ENCODE measurements at regions not wholly inside any gene's neighbourhood (a gene's known extent, or its start where the extent isn't known, plus 50 kb on each side); places are given as distances from the start of the nearest gene placed in this dataset.

GRCh38 chr15:26234976-26235767, 372.0 kb upstream of the ATP10A start:
- Histone ChIP-seq H3K27me3 (ENCODE audit: insufficient read depth, poor library complexity, severe bottlenecking) (no peaks in the 10 kb centered on the region), H3K27ac (replicated peaks) (no peak overlapping the region), H3K4me3 (replicated peaks; ENCODE audit: insufficient read depth, low read length) (no peak overlapping the region)
- no peak for DNase-seq (ENCODE audit: low read depth in 1 of 2, low spot score in 1 of 2)
- TF ChIP-seq SPI1 (IDR thresholded peaks at IDR 0.05; ENCODE audit: borderline replicate concordance, low read depth) = no peak
- no peak for TF ChIP-seq GABPA (IDR thresholded peaks at IDR 0.05; ENCODE audit: low read depth)
- no peak for TF ChIP-seq POLR2AphosphoS5 (IDR thresholded peaks at IDR 0.05; ENCODE audit: low read depth)
- TF ChIP-seq REST (IDR thresholded peaks at IDR 0.05; ENCODE audit: insufficient replicate concordance, low read depth) = no peak
- TF ChIP-seq CTCF (IDR thresholded peaks at IDR 0.05; ENCODE audit: insufficient read depth, low read length) = no peak

- Histone ChIP-seq H3K4me3 (replicated peaks; ENCODE audit: insufficient read depth, low read length) (no peak overlapping the region), H3K27ac (replicated peaks) (no peak overlapping the region), H3K27me3 (ENCODE audit: insufficient read depth, poor library complexity, severe bottlenecking) (no peaks in the 10 kb centered on the region)
- no peak for DNase-seq (ENCODE audit: low read depth in 1 of 2, low spot score in 1 of 2)
- TF ChIP-seq CTCF (IDR thresholded peaks at IDR 0.05; ENCODE audit: insufficient read depth, low read length) (no peak), SPI1 (IDR thresholded peaks at IDR 0.05; ENCODE audit: borderline replicate concordance, low read depth) (no peak), POLR2AphosphoS5 (IDR thresholded peaks at IDR 0.05; ENCODE audit: low read depth) (no peak), REST (IDR thresholded peaks at IDR 0.05; ENCODE audit: insufficient replicate concordance, low read depth) (no peak), GABPA (IDR thresholded peaks at IDR 0.05; ENCODE audit: low read depth) (no peak)
Observed at GRCh38 chr15:26232691-26233090, 369.6 kb upstream of the ATP10A start.

GRCh38 chr15:26231096-26231495, 368.0 kb upstream of the ATP10A start:
- Histone ChIP-seq H3K4me3 (replicated peaks; ENCODE audit: insufficient read depth, low read length) (no peak overlapping the region), H3K27me3 (ENCODE audit: insufficient read depth, poor library complexity, severe bottlenecking) (no peaks in the 10 kb centered on the region), H3K27ac (replicated peaks) (no peak overlapping the region)
- no peak for DNase-seq (ENCODE audit: low read depth in 1 of 2, low spot score in 1 of 2)
- no peak for TF ChIP-seq GABPA (IDR thresholded peaks at IDR 0.05; ENCODE audit: low read depth)
- no peak for TF ChIP-seq SPI1 (IDR thresholded peaks at IDR 0.05; ENCODE audit: borderline replicate concordance, low read depth)
- no peak for TF ChIP-seq POLR2AphosphoS5 (IDR thresholded peaks at IDR 0.05; ENCODE audit: low read depth)
- no peak for TF ChIP-seq REST (IDR thresholded peaks at IDR 0.05; ENCODE audit: insufficient replicate concordance, low read depth)
- no peak for TF ChIP-seq CTCF (IDR thresholded peaks at IDR 0.05; ENCODE audit: insufficient read depth, low read length)

Measured in HL-60 (cell line).